ENCODE measurements at regions not wholly inside any gene's neighbourhood (a gene's known extent, or its start where the extent isn't known, plus 50 kb on each side); places are given as distances from the start of the nearest gene placed in this dataset.

GRCh38 chr12:105575235-105575634 lies 244.7 kb downstream of the C12orf75 start:
- H3K4me2 ChIP-seq (ENCODE audit: low read length, poor library complexity, severe bottlenecking) = no peak overlapping the region
- H3K23ac ChIP-seq (ENCODE audit: low read length in 2 of 2) = no peak overlapping the region
- H3K14ac ChIP-seq (ENCODE audit: low read length in 2 of 2) = no peak overlapping the region
- peaks cover 4% of the 10 kb centered on the region for H3K4me1 ChIP-seq (ENCODE audit: control insufficient read depth, insufficient read depth, low read depth, low read length)
- H2BK120ac ChIP-seq (ENCODE audit: low read depth, low read length) = no peak overlapping the region
- H3K27ac ChIP-seq (ENCODE audit: low read length, poor library complexity, severe bottlenecking) = no peak overlapping the region
- H3K9ac ChIP-seq (ENCODE audit: low read length) = no peak overlapping the region
- no peak overlapping the region for H3K4ac ChIP-seq (ENCODE audit: low read depth in 1 of 2, low read length in 2 of 2)
- no peak for DNase-seq
- no peak overlapping the region for H4K8ac ChIP-seq (ENCODE audit: low read length)
- no peak overlapping the region for H2BK15ac ChIP-seq (ENCODE audit: low read depth, poor library complexity, severe bottlenecking)
- H3K79me1 ChIP-seq (replicated peaks; ENCODE audit: low read length, poor library complexity, severe bottlenecking) = no peaks in the 10 kb centered on the region
- whole genome bisulfite sequencing = 82% methylated on average over 2 of the region's 2 CpGs
- no peak overlapping the region for H4K91ac ChIP-seq (ENCODE audit: low read length)
- no peak overlapping the region for H2AFZ ChIP-seq (ENCODE audit: low read depth, low read length)
- H3K36me3 ChIP-seq (ENCODE audit: control insufficient read depth in 1 of 2, insufficient read depth in 2 of 2, low read depth in 1 of 2, low read length in 2 of 2) = no peaks in the 10 kb centered on the region
- no peak overlapping the region for H2AK5ac ChIP-seq (ENCODE audit: low read length, severe bottlenecking)
- no peak overlapping the region for H3K4me3 ChIP-seq (ENCODE audit: insufficient read depth in 1 of 2, low read depth in 1 of 2, low read length in 2 of 2)
- H3K27me3 ChIP-seq (ENCODE audit: control insufficient read depth in 1 of 2, insufficient read depth in 1 of 2, low read length in 2 of 2) = peaks cover 0 to 3% of the 10 kb centered on the region in 2 experiments
- no peak overlapping the region for H2BK12ac ChIP-seq (ENCODE audit: low read length in 2 of 2)
- no peak overlapping the region for H3K18ac ChIP-seq (ENCODE audit: low read depth in 1 of 2, low read length in 2 of 2)
- no peak overlapping the region for H2BK5ac ChIP-seq (ENCODE audit: low read depth, low read length, poor library complexity, severe bottlenecking)
- no peaks in the 10 kb centered on the region for H3K9me3 ChIP-seq (ENCODE audit: control insufficient read depth, low read length)

- H2BK12ac ChIP-seq (ENCODE audit: low read length in 2 of 2) = no peak overlapping the region
- H3K18ac ChIP-seq (ENCODE audit: low read depth in 1 of 2, low read length in 2 of 2) = no peak overlapping the region
- H2AFZ ChIP-seq (ENCODE audit: low read depth, low read length) = no peak overlapping the region
- 93% methylated on average over 1 of the region's 2 CpGs for WGBS
- H3K23ac ChIP-seq (ENCODE audit: low read length in 2 of 2) = no peak overlapping the region
- H3K36me3 ChIP-seq (ENCODE audit: control insufficient read depth in 1 of 2, insufficient read depth in 2 of 2, low read depth in 1 of 2, low read length in 2 of 2) = no peaks in the 10 kb centered on the region
- no peaks in the 10 kb centered on the region for H3K9me3 ChIP-seq (ENCODE audit: control insufficient read depth, low read length)
- no peak overlapping the region for H3K4ac ChIP-seq (ENCODE audit: low read depth in 1 of 2, low read length in 2 of 2)
- H4K8ac ChIP-seq (ENCODE audit: low read length) = peak overlapping the region; percentile 32
- no peak for DNase-seq
- no peak overlapping the region for H2AK5ac ChIP-seq (ENCODE audit: low read length, severe bottlenecking)
- H3K27ac ChIP-seq (ENCODE audit: low read length, poor library complexity, severe bottlenecking) = no peak overlapping the region
- no peak overlapping the region for H3K4me3 ChIP-seq (ENCODE audit: insufficient read depth in 1 of 2, low read depth in 1 of 2, low read length in 2 of 2)
- no peak overlapping the region for H2BK15ac ChIP-seq (ENCODE audit: low read depth, poor library complexity, severe bottlenecking)
- H2BK120ac ChIP-seq (ENCODE audit: low read depth, low read length) = no peak overlapping the region
- H3K4me2 ChIP-seq (ENCODE audit: low read length, poor library complexity, severe bottlenecking) = no peak overlapping the region
- no peaks in the 10 kb centered on the region for H3K79me1 ChIP-seq (replicated peaks; ENCODE audit: low read length, poor library complexity, severe bottlenecking)
- H2BK5ac ChIP-seq (ENCODE audit: low read depth, low read length, poor library complexity, severe bottlenecking) = no peak overlapping the region
- no peak overlapping the region for H3K9ac ChIP-seq (ENCODE audit: low read length)
- no peak overlapping the region for H3K14ac ChIP-seq (ENCODE audit: low read length in 2 of 2)
- H4K91ac ChIP-seq (ENCODE audit: low read length) = no peak overlapping the region
- H3K4me1 ChIP-seq (ENCODE audit: control insufficient read depth, insufficient read depth, low read depth, low read length) = peaks cover 4% of the 10 kb centered on the region
- peaks cover 0 to 3% of the 10 kb centered on the region in 2 experiments for H3K27me3 ChIP-seq (ENCODE audit: control insufficient read depth in 1 of 2, insufficient read depth in 1 of 2, low read length in 2 of 2)
These were observed 245.8 kb downstream of the C12orf75 start for GRCh38 chr12:105576261-105576660.

GRCh38 chr12:105580821-105581352 lies 250.4 kb downstream of the C12orf75 start:
- Histone ChIP-seq H3K4me2 (ENCODE audit: low read length, poor library complexity, severe bottlenecking) (no peak overlapping the region), H3K9me3 (ENCODE audit: control insufficient read depth, low read length) (no peaks in the 10 kb centered on the region), H2BK15ac (ENCODE audit: low read depth, poor library complexity, severe bottlenecking) (no peak overlapping the region), H3K9ac (ENCODE audit: low read length) (no peak overlapping the region), H3K27ac (ENCODE audit: low read length, poor library complexity, severe bottlenecking) (no peak overlapping the region), H3K4ac (ENCODE audit: low read depth in 1 of 2, low read length in 2 of 2) (no peak overlapping the region), H2AK5ac (ENCODE audit: low read length, severe bottlenecking) (peak overlapping the region; percentile 36), H3K27me3 (ENCODE audit: control insufficient read depth in 1 of 2, insufficient read depth in 1 of 2, low read length in 2 of 2) (peaks cover 0 to 9% of the 10 kb centered on the region in 2 experiments), H3K4me1 (ENCODE audit: control insufficient read depth, insufficient read depth, low read depth, low read length) (peaks cover 5% of the 10 kb centered on the region), H3K14ac (ENCODE audit: low read length in 2 of 2) (no peak overlapping the region), H4K91ac (ENCODE audit: low read length) (no peak overlapping the region), H2BK12ac (ENCODE audit: low read length in 2 of 2) (no peak overlapping the region), H3K36me3 (ENCODE audit: control insufficient read depth in 1 of 2, insufficient read depth in 2 of 2, low read depth in 1 of 2, low read length in 2 of 2) (no peaks in the 10 kb centered on the region), H2BK5ac (ENCODE audit: low read depth, low read length, poor library complexity, severe bottlenecking) (no peak overlapping the region), H3K79me1 (replicated peaks; ENCODE audit: low read length, poor library complexity, severe bottlenecking) (no peaks in the 10 kb centered on the region), H3K23ac (ENCODE audit: low read length in 2 of 2) (no peak overlapping the region), H2AFZ (ENCODE audit: low read depth, low read length) (no peak overlapping the region), H3K18ac (ENCODE audit: low read depth in 1 of 2, low read length in 2 of 2) (no peak overlapping the region), H2BK120ac (ENCODE audit: low read depth, low read length) (no peak overlapping the region), H3K4me3 (ENCODE audit: insufficient read depth in 1 of 2, low read depth in 1 of 2, low read length in 2 of 2) (no peak overlapping the region), H4K8ac (ENCODE audit: low read length) (no peak overlapping the region)
- WGBS = 48% methylated on average over 5 of the region's 5 CpGs
- DNase-seq = no peak

GRCh38 chr12:105581420-105581819 lies 250.9 kb downstream of the C12orf75 start:
- Histone ChIP-seq H3K27me3 (ENCODE audit: control insufficient read depth in 1 of 2, insufficient read depth in 1 of 2, low read length in 2 of 2) (peaks cover 0 to 9% of the 10 kb centered on the region in 2 experiments), H3K18ac (ENCODE audit: low read depth in 1 of 2, low read length in 2 of 2) (no peak overlapping the region), H4K91ac (ENCODE audit: low read length) (no peak overlapping the region), H2BK120ac (ENCODE audit: low read depth, low read length) (no peak overlapping the region), H3K4me2 (ENCODE audit: low read length, poor library complexity, severe bottlenecking) (no peak overlapping the region), H3K79me1 (replicated peaks; ENCODE audit: low read length, poor library complexity, severe bottlenecking) (no peaks in the 10 kb centered on the region), H2BK15ac (ENCODE audit: low read depth, poor library complexity, severe bottlenecking) (no peak overlapping the region), H3K4me3 (ENCODE audit: insufficient read depth in 1 of 2, low read depth in 1 of 2, low read length in 2 of 2) (no peak overlapping the region), H3K23ac (ENCODE audit: low read length in 2 of 2) (no peak overlapping the region), H2BK5ac (ENCODE audit: low read depth, low read length, poor library complexity, severe bottlenecking) (no peak overlapping the region), H2AK5ac (ENCODE audit: low read length, severe bottlenecking) (no peak overlapping the region), H3K36me3 (ENCODE audit: control insufficient read depth in 1 of 2, insufficient read depth in 2 of 2, low read depth in 1 of 2, low read length in 2 of 2) (no peaks in the 10 kb centered on the region), H4K8ac (ENCODE audit: low read length) (no peak overlapping the region), H2AFZ (ENCODE audit: low read depth, low read length) (no peak overlapping the region), H3K9me3 (ENCODE audit: control insufficient read depth, low read length) (peaks cover 2% of the 10 kb centered on the region), H3K14ac (ENCODE audit: low read length in 2 of 2) (no peak overlapping the region), H3K9ac (ENCODE audit: low read length) (no peak overlapping the region), H3K4ac (ENCODE audit: low read depth in 1 of 2, low read length in 2 of 2) (no peak overlapping the region), H2BK12ac (ENCODE audit: low read length in 2 of 2) (no peak overlapping the region), H3K4me1 (ENCODE audit: control insufficient read depth, insufficient read depth, low read depth, low read length) (peaks cover 5% of the 10 kb centered on the region), H3K27ac (ENCODE audit: low read length, poor library complexity, severe bottlenecking) (no peak overlapping the region)
- no peak for DNase-seq
- WGBS = 88% methylated on average over 3 of the region's 6 CpGs

Measured in mesenchymal stem cell (in vitro differentiated cells and primary cell).